GM10248 (cell line): ENCODE measurements at regions not wholly inside any gene's neighbourhood (a gene's known extent, or its start where the extent isn't known, plus 50 kb on each side); places are given as distances from the start of the nearest gene placed in this dataset.
"Not testable (repeated sequence)": the region's sequence is repeated elsewhere in the genome, so short reads cannot be mapped to it uniquely, and the experiment has no call there.

Source experiments
- CTCF ChIA-PET: fragments of 300-600 bp; sonication (Branson Sonifier 250); formaldehyde crosslinking; extraction: SDS; loops from one replicate; lab custom pipeline; 2021; ENCODE audit warnings: antibody characterized with exemption; lab: Yijun Ruan, JAX
- POLR2A ChIA-PET: fragments of 350-650 bp; sonication (Branson Sonifier 250); formaldehyde crosslinking; extraction: SDS; loops from one replicate; lab custom pipeline; 2020; ENCODE audit warnings: antibody characterized with exemption; lab: Yijun Ruan, JAX
- DNase-seq: peaks from one replicate; pipeline ENCODE4 v3.0.0; 2012; ENCODE audit errors: extremely low spot score
- CTCF ChIP-seq: IDR thresholded peaks from 2 replicates; pipeline ENCODE4 v1.5.1; 2012; ENCODE audit warnings: mild to moderate bottlenecking, low read depth; ENCODE audit errors: extremely low read depth, missing control alignments, control extremely low read depth

GRCh38 chr2:77642339-77642738, 120.2 kb upstream of the LRRTM4 start:
- no peak for DNase-seq
- CTCF ChIA-PET = no interaction called here
- POLR2A ChIA-PET = no interaction called here

GRCh38 chr2:77649856-77650255, 127.7 kb upstream of the LRRTM4 start:
- ChIA-PET POLR2A (no interaction called here), CTCF (interaction anchor here (0.9 to 1.0 kb wide), 2 partner anchors 11 to 59 kb away, joined by 3 read pairs; no protein-coding TSS in a partner anchor)
- TF ChIP-seq CTCF = no peak
- DNase-seq = no peak

More at GRCh38 chr2:77642339-77642738, 120.2 kb upstream of the LRRTM4 start:
- TF ChIP-seq CTCF = no peak

GRCh38 chr2:77652499-77652898, 130.3 kb upstream of the LRRTM4 start:
- no peak for TF ChIP-seq CTCF
- POLR2A ChIA-PET = no interaction called here
- DNase-seq = no peak
- CTCF ChIA-PET = no interaction called here

GRCh38 chr2:77664491-77664890, 142.3 kb upstream of the LRRTM4 start:
- TF ChIP-seq CTCF = no peak
- CTCF ChIA-PET = no interaction called here
- no peak for DNase-seq
- POLR2A ChIA-PET = no interaction called here

GRCh38 chr2:77666251-77666980, 144.2 kb upstream of the LRRTM4 start:
- DNase-seq = no peak
- no peak for TF ChIP-seq CTCF
- ChIA-PET CTCF (no interaction called here), POLR2A (no interaction called here)

GRCh38 chr2:77684543-77685319, 162.6 kb upstream of the LRRTM4 start:
- POLR2A ChIA-PET, DNase-seq: not testable (repeated sequence)

GRCh38 chr2:77712601-77713000, 190.4 kb upstream of the LRRTM4 start:
- no peak for TF ChIP-seq CTCF
- POLR2A ChIA-PET = no interaction called here
- CTCF ChIA-PET = no interaction called here
- no peak for DNase-seq

More at GRCh38 chr2:77684543-77685319, 162.6 kb upstream of the LRRTM4 start:
- CTCF ChIA-PET = not testable (repeated sequence)
